ENCODE measurements at regions not wholly inside any gene's neighbourhood (a gene's known extent, or its start where the extent isn't known, plus 50 kb on each side); places are given as distances from the start of the nearest gene placed in this dataset.

GRCh38 chr1:101309334-101310311 lies 72.8 kb downstream of the S1PR1 start:
- DNase-seq (ENCODE audit: low read depth), result peak; percentile 16
- peak overlapping the region; percentile 4; the same call in 1 of the 2 replicates for H3K4me3 ChIP-seq (ENCODE audit: control insufficient read depth, low read depth, low read length)
- TF ChIP-seq, protein P1, sequence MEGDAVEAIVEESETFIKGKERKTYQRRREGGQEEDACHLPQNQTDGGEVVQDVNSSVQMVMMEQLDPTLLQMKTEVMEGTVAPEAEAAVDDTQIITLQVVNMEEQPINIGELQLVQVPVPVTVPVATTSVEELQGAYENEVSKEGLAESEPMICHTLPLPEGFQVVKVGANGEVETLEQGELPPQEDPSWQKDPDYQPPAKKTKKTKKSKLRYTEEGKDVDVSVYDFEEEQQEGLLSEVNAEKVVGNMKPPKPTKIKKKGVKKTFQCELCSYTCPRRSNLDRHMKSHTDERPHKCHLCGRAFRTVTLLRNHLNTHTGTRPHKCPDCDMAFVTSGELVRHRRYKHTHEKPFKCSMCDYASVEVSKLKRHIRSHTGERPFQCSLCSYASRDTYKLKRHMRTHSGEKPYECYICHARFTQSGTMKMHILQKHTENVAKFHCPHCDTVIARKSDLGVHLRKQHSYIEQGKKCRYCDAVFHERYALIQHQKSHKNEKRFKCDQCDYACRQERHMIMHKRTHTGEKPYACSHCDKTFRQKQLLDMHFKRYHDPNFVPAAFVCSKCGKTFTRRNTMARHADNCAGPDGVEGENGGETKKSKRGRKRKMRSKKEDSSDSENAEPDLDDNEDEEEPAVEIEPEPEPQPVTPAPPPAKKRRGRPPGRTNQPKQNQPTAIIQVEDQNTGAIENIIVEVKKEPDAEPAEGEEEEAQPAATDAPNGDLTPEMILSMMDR (IDR thresholded peaks at IDR 0.05; ENCODE audit: control insufficient read depth, insufficient read depth, low read depth, low read length, missing control alignments), result peak; percentile 92

DNA sequence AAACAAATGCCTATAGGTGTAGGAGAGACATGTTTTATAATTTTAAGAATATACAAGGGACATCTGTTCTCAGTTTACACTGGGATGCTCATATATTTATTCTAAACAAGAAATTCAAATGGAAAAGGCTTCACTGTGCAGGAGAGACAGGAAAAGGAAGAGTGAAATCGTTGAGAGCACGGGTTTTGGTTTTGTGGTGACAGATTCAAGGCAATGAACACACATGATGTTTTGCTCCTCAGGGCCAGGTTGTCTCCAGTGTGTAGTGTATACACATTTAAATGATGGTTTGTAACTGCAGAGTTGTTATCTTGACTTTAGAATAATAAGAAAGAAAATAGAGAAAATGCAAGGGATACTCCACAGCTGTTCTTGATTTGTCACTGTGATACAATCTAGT lies 73.7 kb downstream of the S1PR1 start:
- DNase-seq (ENCODE audit: low read depth), result no peak
- H3K4me3 ChIP-seq (ENCODE audit: control insufficient read depth, low read depth, low read length), result no peak overlapping the region
- TF ChIP-seq, protein P1 (IDR thresholded peaks at IDR 0.05; ENCODE audit: control insufficient read depth, insufficient read depth, low read depth, low read length, missing control alignments), result no peak

- TF ChIP-seq, protein P1 (IDR thresholded peaks at IDR 0.05; ENCODE audit: control insufficient read depth, insufficient read depth, low read depth, low read length, missing control alignments), result no peak
- H3K4me3 ChIP-seq (ENCODE audit: control insufficient read depth, low read depth, low read length), result no peak overlapping the region
- no peak for DNase-seq (ENCODE audit: low read depth)
These were observed 74.5 kb downstream of the S1PR1 start for GRCh38 chr1:101311146-101311920.

DNA sequence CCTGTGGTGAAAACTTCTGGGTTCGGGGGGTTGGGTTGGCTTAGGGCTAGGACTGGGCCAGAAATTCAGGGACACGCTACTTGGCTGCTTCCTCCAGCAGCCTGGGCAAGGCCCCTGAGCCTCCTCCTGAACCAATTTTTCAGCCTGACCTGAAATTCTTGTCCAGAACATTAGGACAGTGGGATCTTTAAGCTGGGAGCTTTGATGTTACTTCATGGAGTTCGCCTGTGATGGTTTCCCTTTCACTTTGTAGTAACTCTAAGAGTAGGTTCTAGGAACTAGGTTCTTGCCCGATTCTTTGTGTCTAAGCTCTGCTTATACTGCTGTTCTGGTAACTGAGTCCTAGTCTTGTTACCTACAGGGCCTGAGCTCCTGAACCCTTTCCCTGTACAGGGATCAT lies 75.3 kb downstream of the S1PR1 start:
- TF ChIP-seq, protein P1 (IDR thresholded peaks at IDR 0.05; ENCODE audit: control insufficient read depth, insufficient read depth, low read depth, low read length, missing control alignments), result no peak
- H3K4me3 ChIP-seq (ENCODE audit: control insufficient read depth, low read depth, low read length), result no peak overlapping the region
- no peak for DNase-seq (ENCODE audit: low read depth)

- TF ChIP-seq, protein P1 (IDR thresholded peaks at IDR 0.05; ENCODE audit: control insufficient read depth, insufficient read depth, low read depth, low read length, missing control alignments), result no peak
- H3K4me3 ChIP-seq (ENCODE audit: control insufficient read depth, low read depth, low read length), result no peak overlapping the region
- DNase-seq (ENCODE audit: low read depth), result no peak
These were observed 76.5 kb downstream of the S1PR1 start for GRCh38 chr1:101313356-101313755.

DNA sequence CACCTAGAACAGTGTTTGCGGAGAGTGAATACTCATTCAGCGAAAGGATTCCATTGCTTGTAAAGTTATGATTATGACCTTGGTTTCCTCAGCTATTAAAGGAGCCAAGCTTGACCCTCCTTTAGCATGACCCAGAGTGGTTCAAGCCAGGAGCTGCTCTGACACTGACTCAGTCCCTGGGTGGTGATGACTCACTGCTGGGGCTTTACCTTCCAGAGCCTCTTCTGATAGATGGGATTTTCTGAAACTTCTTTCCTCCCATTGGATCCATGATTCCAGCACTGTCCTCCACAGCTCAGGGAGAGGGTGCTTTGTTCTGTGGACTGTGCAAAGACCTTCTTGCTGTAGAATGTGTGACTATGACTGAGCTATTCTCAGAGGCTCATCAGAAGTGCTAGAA lies 77.4 kb downstream of the S1PR1 start:
- H3K4me3 ChIP-seq (ENCODE audit: control insufficient read depth, low read depth, low read length), result no peak overlapping the region
- TF ChIP-seq, protein P1 (IDR thresholded peaks at IDR 0.05; ENCODE audit: control insufficient read depth, insufficient read depth, low read depth, low read length, missing control alignments), result no peak
- no peak for DNase-seq (ENCODE audit: low read depth)

Measured in AG09309 (cell line).